CD4-positive, CD25-positive, alpha-beta regulatory T cell (primary cell): ENCODE measurements at regions not wholly inside any gene's neighbourhood (a gene's known extent, or its start where the extent isn't known, plus 50 kb on each side); places are given as distances from the start of the nearest gene placed in this dataset.
"Not testable (repeated sequence)": the region's sequence is repeated elsewhere in the genome, so short reads cannot be mapped to it uniquely, and the experiment has no call there.

Experiments used
- ATAC-seq, 2 donors: fragments of 150-1000 bp; cut with Tn5 transposase; one replicate each; pipeline ENCODE4 v1.10.0; 2021; ENCODE audit warnings: low read depth in 2 of 2, moderate number of reproducible peaks in 2 of 2, moderate library complexity in 1 of 2
- DNase-seq, 3 donors: peaks; one replicate each; pipeline versions ENCODE4 v3.0.0 to v3.0.0-alpha.2; 2012 to 2022; ENCODE audit warnings: mixed read lengths in 1 of 3
- H3K27ac ChIP-seq: one replicate; pipeline ENCODE4 v1.7.0; 2013; ENCODE audit warnings: mild to moderate bottlenecking, low read length; ENCODE audit not compliant: insufficient read depth, poor library complexity, severe bottlenecking
- H3K27me3 ChIP-seq: one replicate; pipeline ENCODE4 v1.7.0; 2013; ENCODE audit warnings: low read length; ENCODE audit not compliant: control insufficient read depth, insufficient read depth
- H3K36me3 ChIP-seq: one replicate; pipeline ENCODE4 v1.7.0; 2013; ENCODE audit warnings: mild to moderate bottlenecking, low read length, moderate library complexity; ENCODE audit not compliant: control insufficient read depth, insufficient read depth
- H3K4me1 ChIP-seq: 2 replicates; pipeline ENCODE4 v1.7.0; 2013; ENCODE audit warnings: mild to moderate bottlenecking, low read length; ENCODE audit not compliant: insufficient read depth, control insufficient read depth, poor library complexity, severe bottlenecking
- H3K4me3 ChIP-seq: one replicate; pipeline ENCODE4 v1.7.0; 2013; ENCODE audit warnings: low read depth, mild to moderate bottlenecking, low read length, moderate library complexity
- H3K9me3 ChIP-seq, 2 experiments: 1 replicate in 1 of 2; 2 replicates in 1 of 2; pipeline ENCODE4 v1.7.0; 2013; ENCODE audit warnings: low read length in 2 of 2, mild to moderate bottlenecking in 1 of 2, moderate library complexity in 1 of 2; ENCODE audit not compliant: control insufficient read depth in 2 of 2
- H3K27ac Mint-ChIP-seq, 3 donors: one replicate each; pipeline ENCODE4 v1.8.0; 2020 to 2022; ENCODE audit warnings: mild to moderate bottlenecking in 3 of 3, mixed read lengths in 3 of 3, moderate library complexity in 2 of 3
- H3K27me3 Mint-ChIP-seq: one replicate; pipeline ENCODE4 v1.8.0; 2022; ENCODE audit warnings: mild to moderate bottlenecking, mixed read lengths
- H3K36me3 Mint-ChIP-seq: one replicate; pipeline ENCODE4 v1.8.0; 2020; ENCODE audit warnings: mixed read lengths
- H3K4me1 Mint-ChIP-seq, 4 donors: one replicate each; pipeline ENCODE4 v1.8.0; 2020 to 2022; ENCODE audit warnings: mixed read lengths in 4 of 4, mild to moderate bottlenecking in 1 of 4
- H3K4me3 Mint-ChIP-seq, 4 donors: one replicate each; pipeline ENCODE4 v1.8.0; 2020 to 2022; ENCODE audit warnings: mild to moderate bottlenecking in 4 of 4, mixed read lengths in 4 of 4, moderate library complexity in 3 of 4
- H3K9me3 Mint-ChIP-seq, 7 donors: one replicate each; pipeline ENCODE4 v1.8.0; 2020 to 2022; ENCODE audit warnings: mixed read lengths in 7 of 7, mild to moderate bottlenecking in 3 of 7, moderate library complexity in 2 of 7

DNA sequence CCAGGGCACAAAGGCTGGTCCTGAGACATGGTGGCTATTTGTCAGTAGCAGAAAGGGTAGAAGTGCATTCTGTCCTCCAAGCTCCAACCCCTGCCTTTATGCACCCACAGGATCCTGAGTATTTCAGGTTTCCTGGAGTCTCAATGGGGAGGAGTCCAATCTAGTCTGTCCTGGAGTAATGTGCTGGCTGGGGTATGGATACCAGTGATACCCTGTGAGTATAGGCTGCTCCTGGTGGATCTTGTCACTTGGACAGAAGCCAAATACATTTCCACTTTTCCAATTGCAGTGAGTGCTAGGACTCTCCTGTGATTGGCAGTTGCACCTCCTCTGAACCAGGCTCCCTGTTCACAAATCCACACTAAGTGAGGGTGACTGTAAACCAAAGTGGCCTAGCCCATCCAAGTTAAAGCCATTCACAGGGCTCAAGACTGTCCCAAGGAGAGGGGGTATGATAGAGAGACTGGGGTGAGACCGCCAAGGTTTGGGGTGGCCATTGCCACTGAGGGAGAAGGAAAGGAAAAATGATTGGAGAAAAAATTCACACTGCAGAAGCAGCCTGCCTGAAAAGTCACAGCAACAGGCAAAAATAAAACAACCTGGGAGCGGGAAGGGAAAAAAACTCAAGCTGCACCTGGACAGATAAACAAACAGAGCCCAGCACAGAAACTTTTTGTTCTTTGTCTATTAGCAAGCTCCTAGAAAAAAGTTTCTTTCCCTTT is 163.4 kb upstream of the ETV3 start:
- Histone ChIP-seq H3K4me1 (no peaks in the 10 kb centered on the region), H3K27me3 (no peaks in the 10 kb centered on the region), H3K36me3 (no peaks in the 10 kb centered on the region), H3K4me3 (no peak overlapping the region), H3K9me3 (no peaks in the 10 kb centered on the region), H3K27ac (no peak overlapping the region)
- ATAC-seq: no peak
- Mint-ChIP-seq H3K27me3 (peaks cover 4% of the 10 kb centered on the region), H3K27ac (peak overlapping the region in 1 of 3 donors; percentile 12), H3K4me1 (no peaks in the 10 kb centered on the region), H3K36me3 (no peaks in the 10 kb centered on the region), H3K9me3 (peaks cover 0 to 2% (median 0%) of the 10 kb centered on the region in 7 donors), H3K4me3 (no peak overlapping the region)
- no peak for DNase-seq

DNA sequence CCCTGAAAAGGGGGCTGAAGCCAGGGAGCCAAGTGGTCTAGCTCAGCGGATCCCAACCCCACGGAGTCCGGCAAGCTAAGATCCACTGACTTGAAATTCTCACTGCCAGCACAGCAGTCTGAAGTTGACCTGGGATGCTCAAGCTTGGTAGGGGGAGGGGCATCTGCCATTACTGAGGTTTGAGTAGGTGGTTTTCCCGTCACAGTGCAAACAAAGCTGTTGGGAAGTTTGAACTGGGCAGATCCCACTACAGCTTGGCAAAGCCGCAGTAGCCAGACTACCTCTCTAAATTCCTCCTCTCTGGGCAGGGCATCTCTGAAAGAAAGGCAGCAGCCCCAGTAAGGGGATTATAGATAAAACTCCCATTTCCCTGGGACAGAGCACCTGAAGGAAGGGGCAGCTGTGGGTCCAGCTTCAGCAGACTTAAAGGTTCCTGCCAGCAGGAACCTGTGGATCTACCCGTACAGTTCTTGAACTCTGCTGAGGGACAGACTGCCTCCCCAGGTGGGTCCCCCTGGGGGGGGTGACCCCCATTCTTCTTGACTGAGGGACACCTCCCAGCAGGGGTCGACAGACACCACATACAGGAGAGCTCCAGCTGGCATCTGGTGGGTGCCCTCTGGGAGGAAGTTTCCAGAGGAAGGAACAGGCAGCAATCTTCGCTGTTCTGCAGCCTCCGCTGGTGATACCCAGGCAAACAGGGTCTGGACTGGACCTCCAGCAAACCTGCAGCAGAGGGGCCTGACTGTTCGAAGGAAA is 156.4 kb upstream of the ETV3 start:
- not testable (repeated sequence) for DNase-seq, H3K36me3 Mint-ChIP-seq, H3K36me3 ChIP-seq, H3K27me3 Mint-ChIP-seq, H3K4me3 ChIP-seq, H3K4me3 Mint-ChIP-seq, H3K27me3 ChIP-seq, H3K9me3 Mint-ChIP-seq, H3K27ac ChIP-seq, H3K9me3 ChIP-seq, H3K4me1 Mint-ChIP-seq, H3K27ac Mint-ChIP-seq, ATAC-seq, H3K4me1 ChIP-seq

DNA sequence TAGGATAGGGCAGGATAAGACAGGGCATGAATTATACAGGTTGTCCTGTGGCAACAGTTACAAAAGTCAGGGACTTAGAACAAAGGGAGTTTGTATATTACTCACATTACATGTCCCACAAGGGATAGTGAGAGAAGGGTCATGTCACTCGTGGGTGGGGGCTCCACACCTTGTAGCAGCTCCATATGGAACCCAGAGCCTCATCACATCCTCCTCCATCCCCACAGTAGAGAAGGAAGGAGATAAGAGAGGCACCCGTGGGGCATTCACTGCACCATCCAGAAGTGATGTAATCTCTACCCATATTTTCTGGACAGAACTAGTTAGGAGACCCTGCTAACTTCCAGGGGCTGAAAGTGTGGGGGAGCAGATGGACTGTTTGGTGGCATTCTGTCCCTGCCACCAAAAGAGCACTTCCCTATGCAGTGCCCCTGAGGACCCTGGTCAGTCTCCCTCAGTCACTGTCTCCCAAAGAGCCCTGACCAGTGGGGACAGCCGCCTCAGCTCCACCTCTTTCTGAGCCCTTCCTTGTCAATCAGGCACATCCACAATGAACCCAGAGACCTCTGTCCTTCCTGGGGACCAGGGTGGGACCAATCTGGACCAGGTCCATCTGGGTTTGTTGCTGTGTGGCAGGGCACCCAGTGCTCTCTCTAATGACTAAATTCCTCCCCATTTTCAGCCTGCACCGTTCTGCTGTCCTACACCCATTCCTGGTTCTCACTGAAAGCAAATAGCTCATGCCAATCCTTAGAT is 154.8 kb upstream of the ETV3 start:
- no peak overlapping the region for H3K4me3 Mint-ChIP-seq
- no peak overlapping the region for H3K27ac Mint-ChIP-seq
- H3K4me1 Mint-ChIP-seq: no peaks in the 10 kb centered on the region
- H3K27me3 Mint-ChIP-seq: peaks cover 5% of the 10 kb centered on the region
- Histone ChIP-seq H3K27me3 (no peaks in the 10 kb centered on the region), H3K9me3 (no peaks in the 10 kb centered on the region), H3K4me3 (no peak overlapping the region), H3K36me3 (no peaks in the 10 kb centered on the region), H3K4me1 (no peaks in the 10 kb centered on the region), H3K27ac (no peak overlapping the region)
- no peaks in the 10 kb centered on the region for H3K36me3 Mint-ChIP-seq
- peaks cover 0 to 3% (median 0%) of the 10 kb centered on the region in 7 donors for H3K9me3 Mint-ChIP-seq
- DNase-seq (no peak), ATAC-seq (no peak)

DNA sequence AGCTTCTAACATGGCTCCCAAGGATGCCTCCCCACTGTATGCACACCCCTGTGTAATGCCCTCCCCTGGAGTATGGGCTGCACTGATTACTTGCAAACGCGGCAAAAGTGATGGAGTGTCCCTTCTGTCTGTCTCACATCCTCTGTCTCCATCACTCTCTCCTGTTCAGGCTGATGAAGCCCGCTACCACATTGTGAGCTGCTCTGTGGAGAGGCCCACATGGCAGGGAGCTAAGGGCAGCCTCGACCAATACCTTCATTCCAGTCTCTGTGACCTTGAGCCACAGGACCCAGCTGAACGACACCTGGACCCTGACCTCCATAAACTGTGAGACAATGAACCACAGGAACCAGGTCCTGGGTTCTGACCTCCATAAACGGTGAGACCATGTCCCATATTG is 154.1 kb upstream of the ETV3 start:
- ATAC-seq (no peak), DNase-seq (no peak)
- Histone ChIP-seq H3K27ac (no peak overlapping the region), H3K4me3 (no peak overlapping the region), H3K9me3 (no peaks in the 10 kb centered on the region), H3K4me1 (no peaks in the 10 kb centered on the region), H3K36me3 (no peaks in the 10 kb centered on the region), H3K27me3 (no peaks in the 10 kb centered on the region)
- no peaks in the 10 kb centered on the region for H3K36me3 Mint-ChIP-seq
- no peak overlapping the region for H3K27ac Mint-ChIP-seq
- no peaks in the 10 kb centered on the region for H3K4me1 Mint-ChIP-seq
- H3K27me3 Mint-ChIP-seq: peaks cover 5% of the 10 kb centered on the region
- peaks cover 0 to 3% (median 0%) of the 10 kb centered on the region in 7 donors for H3K9me3 Mint-ChIP-seq
- no peak overlapping the region for H3K4me3 Mint-ChIP-seq

DNA sequence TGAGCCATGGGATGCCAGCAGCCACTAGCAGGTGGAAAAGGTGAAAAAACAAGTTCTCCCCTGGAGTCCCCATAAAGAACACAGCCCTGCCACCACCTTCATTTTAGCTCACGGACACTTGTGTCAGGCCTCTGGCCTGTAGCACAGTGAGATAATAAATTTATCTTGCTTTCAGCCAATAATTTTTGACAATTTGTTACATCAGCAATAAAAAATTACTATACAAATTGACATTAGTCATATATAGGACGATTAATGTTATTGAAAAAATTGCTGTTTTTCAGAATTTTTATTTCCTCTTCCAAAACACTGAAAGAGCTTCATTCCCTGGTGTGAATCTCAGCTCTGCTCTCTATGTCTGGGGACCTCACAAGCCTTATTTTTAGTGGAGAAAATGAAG is 152.9 kb upstream of the ETV3 start:
- Histone ChIP-seq H3K27ac (no peak overlapping the region), H3K27me3 (no peaks in the 10 kb centered on the region), H3K4me3 (no peak overlapping the region), H3K36me3 (no peaks in the 10 kb centered on the region), H3K9me3 (no peaks in the 10 kb centered on the region), H3K4me1 (no peaks in the 10 kb centered on the region)
- H3K27me3 Mint-ChIP-seq: peaks cover 5% of the 10 kb centered on the region
- ATAC-seq (no peak), DNase-seq (no peak)
- H3K4me1 Mint-ChIP-seq: no peaks in the 10 kb centered on the region
- H3K4me3 Mint-ChIP-seq: no peak overlapping the region
- H3K36me3 Mint-ChIP-seq: no peaks in the 10 kb centered on the region
- no peak overlapping the region for H3K27ac Mint-ChIP-seq
- H3K9me3 Mint-ChIP-seq: peaks cover 0 to 5% (median 0%) of the 10 kb centered on the region in 7 donors

DNA sequence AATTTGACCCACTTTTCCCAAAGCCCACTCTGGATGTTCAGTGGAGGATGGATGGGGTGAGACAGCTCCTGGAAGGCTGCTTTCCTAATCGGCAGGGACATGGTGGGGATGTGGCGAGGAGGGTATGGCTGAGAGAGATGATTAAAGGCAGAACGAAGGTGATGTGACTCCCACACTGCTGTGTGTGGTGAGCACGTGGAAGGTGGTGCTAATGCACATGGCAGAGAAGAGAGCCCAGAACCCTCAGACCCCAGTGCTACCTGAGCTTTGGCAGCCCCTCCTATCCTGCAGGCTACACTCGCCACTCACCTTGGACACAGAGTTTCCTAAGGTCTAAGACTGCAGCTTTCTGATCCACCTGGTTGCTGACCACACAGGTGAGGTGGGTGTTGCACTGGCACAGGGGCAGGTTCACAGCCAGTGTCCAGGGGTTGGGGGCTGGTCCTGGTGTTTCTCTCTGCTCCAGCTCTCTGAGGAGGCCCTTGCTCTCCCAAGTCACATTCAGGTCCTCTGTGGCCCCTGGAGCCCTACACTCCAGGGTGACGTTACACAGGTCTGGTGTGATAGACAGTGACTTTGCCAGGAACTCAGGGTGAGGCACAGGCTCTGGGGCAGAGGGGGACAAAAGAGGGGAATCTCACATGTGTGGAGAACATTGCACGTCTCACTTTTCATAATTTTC is 151.4 kb upstream of the ETV3 start:
- DNase-seq (no peak), ATAC-seq (no peak)
- Mint-ChIP-seq H3K4me3 (no peak overlapping the region), H3K27ac (no peak overlapping the region), H3K27me3 (peaks cover 9% of the 10 kb centered on the region), H3K4me1 (no peaks in the 10 kb centered on the region), H3K9me3 (peaks cover 0 to 5% (median 0%) of the 10 kb centered on the region in 7 donors), H3K36me3 (no peaks in the 10 kb centered on the region)
- H3K9me3 ChIP-seq: no peaks in the 10 kb centered on the region
- no peak overlapping the region for H3K4me3 ChIP-seq
- H3K27me3 ChIP-seq: no peaks in the 10 kb centered on the region
- H3K4me1 ChIP-seq: no peaks in the 10 kb centered on the region
- no peaks in the 10 kb centered on the region for H3K36me3 ChIP-seq
- no peak overlapping the region for H3K27ac ChIP-seq

DNA sequence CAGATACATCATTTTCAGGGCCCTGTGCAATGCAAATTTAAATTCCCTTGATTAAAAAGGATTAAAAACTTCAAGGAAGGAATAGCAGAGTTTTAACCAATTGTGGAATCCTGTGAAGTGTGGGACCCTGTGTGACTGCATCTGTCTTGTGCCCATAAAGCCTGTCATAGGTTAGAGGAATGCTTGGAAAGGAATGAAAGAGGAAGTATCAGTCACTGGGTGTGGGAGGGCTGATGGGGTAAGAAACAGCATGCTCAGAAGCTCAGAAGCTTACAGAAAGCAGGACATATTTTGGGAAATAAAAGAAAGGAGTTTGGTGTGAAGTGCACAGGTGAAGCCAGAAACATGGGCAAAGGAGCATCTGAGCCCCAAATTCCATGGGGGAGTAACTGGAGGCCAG is 150.8 kb upstream of the ETV3 start:
- Mint-ChIP-seq H3K9me3 (peaks cover 0 to 8% (median 0%) of the 10 kb centered on the region in 7 donors), H3K4me3 (no peak overlapping the region), H3K27ac (no peak overlapping the region), H3K36me3 (no peaks in the 10 kb centered on the region), H3K27me3 (peaks cover 9% of the 10 kb centered on the region), H3K4me1 (no peaks in the 10 kb centered on the region)
- no peaks in the 10 kb centered on the region for H3K36me3 ChIP-seq
- no peaks in the 10 kb centered on the region for H3K4me1 ChIP-seq
- no peak overlapping the region for H3K4me3 ChIP-seq
- ATAC-seq: no peak
- H3K27me3 ChIP-seq: peaks cover 5% of the 10 kb centered on the region
- H3K27ac ChIP-seq: no peak overlapping the region
- DNase-seq: no peak
- no peaks in the 10 kb centered on the region for H3K9me3 ChIP-seq
